HepG2 (cell line): ENCODE measurements at regions not wholly inside any gene's neighbourhood (a gene's known extent, or its start where the extent isn't known, plus 50 kb on each side); places are given as distances from the start of the nearest gene placed in this dataset.

Experiments
- ATAC-seq: fragments of 200-7000 bp; cut with Tn5 transposase; 3 replicates; pipeline ENCODE4 v1.9.1; 2020; ENCODE audit warnings: mild to moderate bottlenecking, moderate library complexity
- BruUV-seq: library from RNA; stranded (reverse); fragments of 400-500 nt; replicated peaks from 2 replicates; lab custom pipeline; 2021; lab: Mats Ljungman, UMichigan
- CTCF ChIA-PET: fragments of 300-600 bp; formaldehyde crosslinking; extraction: SDS; loops from one replicate; lab custom pipeline; 2021; ENCODE audit warnings: low total read pairs, inconsistent platforms, low intra/inter-chr PET ratio; lab: Yijun Ruan, JAX
- POLR2A ChIA-PET: fragments of 350-600 bp; sonication (Branson Sonifier 250); formaldehyde crosslinking; loops from one replicate; lab custom pipeline; 2020; ENCODE audit warnings: antibody characterized with exemption, inconsistent platforms; lab: Yijun Ruan, JAX
- DNase-seq: peaks from one replicate; pipeline ENCODE4 v3.0.0-alpha.2; 2015; ENCODE audit warnings: low spot score
- FAIRE-seq: peaks from 3 replicates; lab custom pipeline; 2011; peaks lifted over from hg19 to GRCh38; lab: Jason Lieb, UNC
- H2AFZ ChIP-seq: one replicate; pipeline ENCODE4 v1.6.1; 2011; ENCODE audit warnings: low read length, inconsistent platforms
- H3K27ac ChIP-seq: fragments of 300-600 bp; 3 replicates; pipeline ENCODE4 v1.8.0; 2011; ENCODE audit warnings: mixed run types, mild to moderate bottlenecking, mixed read lengths, low read length, inconsistent platforms; ENCODE audit not compliant: insufficient read depth; ENCODE audit errors: extremely low read length
- H3K27me3 ChIP-seq, 2 experiments: fragments of 200-600 bp in 1 of 2; 2 replicates in 1 of 2; 3 replicates in 1 of 2; pipeline versions ENCODE4 v1.6.0 to v1.8.0; 2011; ENCODE audit warnings: low read length in 2 of 2, mild to moderate bottlenecking in 2 of 2, moderate library complexity in 2 of 2, inconsistent platforms in 1 of 2; ENCODE audit not compliant: insufficient read depth in 2 of 2, control insufficient read depth in 1 of 2
- H3K36me3 ChIP-seq, 2 experiments: fragments of 200-600 bp in 1 of 2; replicated peaks in 1 of 2; 2 replicates in 1 of 2; 3 replicates in 1 of 2; pipeline versions ENCODE4 v1.5.1 to v1.8.0; 2011; ENCODE audit warnings: low read length in 2 of 2, inconsistent platforms in 1 of 2; ENCODE audit not compliant: insufficient read depth in 2 of 2, control insufficient read depth in 1 of 2
- H3K4me1 ChIP-seq: 2 replicates; pipeline ENCODE4 v1.5.1; 2012; ENCODE audit warnings: low read length, inconsistent platforms; ENCODE audit not compliant: insufficient read depth
- H3K4me2 ChIP-seq: 2 replicates; pipeline ENCODE4 v1.6.0; 2011; ENCODE audit warnings: low read depth, low read length, inconsistent platforms
- H3K4me3 ChIP-seq, 3 experiments: fragments of 200-600 bp in 1 of 3; sonication (generic), shearing (Covaris generic) in 1 of 3; replicated peaks in 1 of 3; 2 replicates each; pipeline ENCODE4 v1.5.1; 2011 to 2016; ENCODE audit warnings: low read length in 3 of 3, inconsistent platforms in 2 of 3, low read depth in 2 of 3, mild to moderate bottlenecking in 2 of 3, control low read depth in 1 of 3, mixed read lengths in 1 of 3; ENCODE audit not compliant: insufficient read depth in 1 of 3
- H3K79me2 ChIP-seq: one replicate; pipeline ENCODE4 v1.6.1; 2011; ENCODE audit warnings: low read length, inconsistent platforms; ENCODE audit not compliant: insufficient read depth
- H3K9ac ChIP-seq: 2 replicates; pipeline ENCODE4 v1.6.0; 2011; ENCODE audit warnings: mild to moderate bottlenecking, low read depth, low read length, inconsistent platforms; ENCODE audit not compliant: insufficient read depth
- H3K9me3 ChIP-seq: 2 replicates; pipeline ENCODE4 v1.5.1; 2012; ENCODE audit warnings: mild to moderate bottlenecking, low read length
- H4K20me1 ChIP-seq: 2 replicates; pipeline ENCODE4 v1.6.0; 2011; ENCODE audit warnings: inconsistent platforms, mild to moderate bottlenecking, low read length, moderate library complexity; ENCODE audit not compliant: insufficient read depth
- ELF1 ChIP-seq: sonication (generic); formaldehyde crosslinking; IDR thresholded peaks from 2 replicates; pipeline ENCODE4 v1.4.0; 2020; ENCODE audit warnings: missing genetic modification reagents
- GLMP ChIP-seq: sonication (generic); formaldehyde crosslinking; IDR thresholded peaks from 2 replicates; pipeline ENCODE4 v1.9.0; 2021; ENCODE audit warnings: missing genetic modification reagents, mild to moderate bottlenecking, borderline replicate concordance
- HNRNPUL1 ChIP-seq: fragments of 200-400 bp; formaldehyde crosslinking; IDR thresholded peaks from 2 replicates; pipeline ENCODE4 v1.6.1; 2017; ENCODE audit warnings: low read depth, mild to moderate bottlenecking, low read length, moderate library complexity
- HOXA7 ChIP-seq: sonication (generic); formaldehyde crosslinking; IDR thresholded peaks from 2 replicates; pipeline ENCODE4 v1.8.1; 2022; ENCODE audit warnings: mild to moderate bottlenecking, missing genetic modification reagents, moderate library complexity
- IKZF1 ChIP-seq: fragments of 450-650 bp; IDR thresholded peaks from 2 replicates; pipeline ENCODE4 v1.7.1; 2016
- KLF9 ChIP-seq: IDR thresholded peaks from 2 replicates; pipeline ENCODE4 v1.6.1; 2016; ENCODE audit warnings: low read depth
- MAFK ChIP-seq, 2 experiments: IDR thresholded peaks in 1 of 2; conservative IDR thresholded peaks in 1 of 2; 2 replicates each; pipeline ENCODE4 v1.6.1; 2011; ENCODE audit warnings: improper control_type of control experiment in 2 of 2, low read length in 2 of 2
- NFYB ChIP-seq: sonication (generic); formaldehyde crosslinking; IDR thresholded peaks from 2 replicates; pipeline ENCODE4 v1.4.0; 2020; ENCODE audit warnings: missing genetic modification reagents
- ZFX ChIP-seq: sonication (generic); formaldehyde crosslinking; IDR thresholded peaks from 2 replicates; pipeline ENCODE4 v1.4.0; 2020; ENCODE audit warnings: mild to moderate bottlenecking, low read depth, missing genetic modification reagents, moderate library complexity
- ZNF207 ChIP-seq: fragments of 450-650 bp; IDR thresholded peaks from 2 replicates; pipeline ENCODE4 v1.6.1; 2016; ENCODE audit warnings: antibody characterized with exemption, borderline replicate concordance
- ZNF598 ChIP-seq: sonication (generic); formaldehyde crosslinking; IDR thresholded peaks from 2 replicates; pipeline ENCODE4 v1.5.1; 2020; ENCODE audit warnings: mild to moderate bottlenecking, missing genetic modification reagents, borderline replicate concordance
- ZNF749 ChIP-seq: sonication (generic); formaldehyde crosslinking; IDR thresholded peaks from 2 replicates; pipeline ENCODE4 v1.8.0; 2022; ENCODE audit warnings: mild to moderate bottlenecking, missing genetic modification reagents, moderate library complexity, borderline replicate concordance
- WGBS: methylation state at CpG from one replicate; pipeline ENCODE4 v1.1.6; 2017; ENCODE audit warnings: low lambda C conversion rate; 5-methylcytosine and 5-hydroxymethylcytosine counted together
- in situ Hi-C: cut with HindIII; loops from 2 replicates; pipeline ENCODE4 v1.10.0; 2017; ENCODE audit warnings: low pct_unique_long_range_greater_than_20kb; ENCODE audit not compliant: extremely low pct_ligation_motif_present
- intact Hi-C: fragments of 100-400 bp; cut with micrococcal nuclease; formaldehyde crosslinking; loops from one replicate; pipeline ENCODE4 v1.10.0; 2022; ENCODE audit not compliant: unreplicated experiment
- TF ChIP-seq, protein P1 (sequence below): sonication (generic); formaldehyde crosslinking; IDR thresholded peaks from 2 replicates; pipeline ENCODE4 v1.5.0; 2020; ENCODE audit warnings: missing genetic modification reagents

GRCh38 chr2:66665124-66665984 lies 230.4 kb downstream of the MEIS1 start:
- no peaks in the 10 kb centered on the region for H3K36me3 ChIP-seq
- no peak overlapping the region for H3K4me3 ChIP-seq
- no peaks in the 10 kb centered on the region for H3K27me3 ChIP-seq
- no peak overlapping the region for H3K27ac ChIP-seq
- FAIRE-seq = no peak
- H3K9ac ChIP-seq = no peak overlapping the region
- no peak for ATAC-seq
- H3K79me2 ChIP-seq = no peaks in the 10 kb centered on the region
- no TSS peak for BruUV-seq
- intact Hi-C loops = no loop called here
- H3K9me3 ChIP-seq = no peaks in the 10 kb centered on the region
- TF ChIP-seq IKZF1 (no peak), ZNF598 (CRISPR knock-in tag) (no peak), GLMP (no peak), HNRNPUL1 (no peak), MAFK (conservative IDR thresholded peaks at IDR 0.05 in 1 of 2, IDR thresholded peaks at IDR 0.05 in 1 of 2; ENCODE audit: low read length in 2 of 2) (peak in 1 of 2 experiments; percentile 35; a peak in 1 of 4 replicates), NFYB (CRISPR knock-in tag) (no peak)
- no peaks in the 10 kb centered on the region for H4K20me1 ChIP-seq
- H3K4me1 ChIP-seq = no peaks in the 10 kb centered on the region
- no peak overlapping the region for H2AFZ ChIP-seq
- ChIA-PET CTCF (no interaction called here), POLR2A (no interaction called here)
- in situ Hi-C loops = no loop called here
- WGBS = 0% methylated on average over 5 of the region's 5 CpGs
- no peak for DNase-seq
- no peak overlapping the region for H3K4me2 ChIP-seq

GRCh38 chr2:66667301-66667700 lies 232.4 kb downstream of the MEIS1 start:
- intact Hi-C loops = no loop called here
- no peak overlapping the region for H2AFZ ChIP-seq
- POLR2A ChIA-PET = no interaction called here

More at GRCh38 chr2:66667301-66667700, 232.4 kb downstream of the MEIS1 start:
- H3K9ac ChIP-seq = no peak overlapping the region
- FAIRE-seq (no peak), ATAC-seq (no peak), DNase-seq (no peak)
- H3K27me3 ChIP-seq = no peaks in the 10 kb centered on the region
- in situ Hi-C loops = no loop called here
- TF ChIP-seq, protein P1, sequence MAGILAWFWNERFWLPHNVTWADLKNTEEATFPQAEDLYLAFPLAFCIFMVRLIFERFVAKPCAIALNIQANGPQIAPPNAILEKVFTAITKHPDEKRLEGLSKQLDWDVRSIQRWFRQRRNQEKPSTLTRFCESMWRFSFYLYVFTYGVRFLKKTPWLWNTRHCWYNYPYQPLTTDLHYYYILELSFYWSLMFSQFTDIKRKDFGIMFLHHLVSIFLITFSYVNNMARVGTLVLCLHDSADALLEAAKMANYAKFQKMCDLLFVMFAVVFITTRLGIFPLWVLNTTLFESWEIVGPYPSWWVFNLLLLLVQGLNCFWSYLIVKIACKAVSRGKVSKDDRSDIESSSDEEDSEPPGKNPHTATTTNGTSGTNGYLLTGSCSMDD (CRISPR knock-in tag) = no peak
- TF ChIP-seq ELF1 (CRISPR knock-in tag) (no peak), ZNF749 (no peak), ZFX (CRISPR knock-in tag) (no peak), KLF9 (CRISPR knock-in tag) (no peak), HOXA7 (CRISPR knock-in tag) (no peak), ZNF207 (no peak)
- H3K79me2 ChIP-seq = no peaks in the 10 kb centered on the region
- no TSS peak for BruUV-seq
- no peak overlapping the region for H3K4me2 ChIP-seq
- H3K27ac ChIP-seq = no peak overlapping the region
- no peaks in the 10 kb centered on the region for H4K20me1 ChIP-seq
- H3K4me1 ChIP-seq = no peaks in the 10 kb centered on the region
- CTCF ChIA-PET = no interaction called here
- 48% methylated on average over 4 of the region's 4 CpGs for WGBS
- no peak overlapping the region for H3K4me3 ChIP-seq
- no peaks in the 10 kb centered on the region for H3K36me3 ChIP-seq
- H3K9me3 ChIP-seq = no peaks in the 10 kb centered on the region
